Endothelial cell of umbilical vein (primary cell): ENCODE measurements at regions not wholly inside any gene's neighbourhood (a gene's known extent, or its start where the extent isn't known, plus 50 kb on each side); places are given as distances from the start of the nearest gene placed in this dataset.
"Not testable (repeated sequence)": the region's sequence is repeated elsewhere in the genome, so short reads cannot be mapped to it uniquely, and the experiment has no call there.

ENCODE experiments used
- BruUV-seq: library from RNA; stranded (reverse); fragments of 400-500 nt; replicated peaks from 2 replicates; lab custom pipeline; 2021; lab: Mats Ljungman, UMichigan
- CTCF ChIA-PET: fragments of 300-600, 350-600 bp; sonication (Branson Sonifier 250); formaldehyde crosslinking; loops from one replicate; lab custom pipeline; 2021; ENCODE audit warnings: antibody characterized with exemption, inconsistent platforms; lab: Charles Lee
- POLR2A ChIA-PET: fragments of 300-600, 350-600 bp; sonication (Branson Sonifier 250); formaldehyde crosslinking; loops from one replicate; lab custom pipeline; 2021; ENCODE audit warnings: antibody characterized with exemption, inconsistent platforms; lab: Charles Lee
- DNase-seq: peaks from one replicate; pipeline ENCODE4 v3.0.0-alpha.2; 2011; ENCODE audit warnings: low read depth, low spot score
- FAIRE-seq: peaks from 2 replicates; lab custom pipeline; 2011; peaks lifted over from hg19 to GRCh38; lab: Jason Lieb, UNC
- H2AFZ ChIP-seq: 2 replicates; pipeline ENCODE4 v1.6.0; 2012; ENCODE audit warnings: low read depth, low read length, control low read depth, inconsistent platforms
- H3K27ac ChIP-seq: 2 replicates; pipeline ENCODE4 v1.5.1; 2011; ENCODE audit warnings: low read depth, mild to moderate bottlenecking, control low read depth, low read length, moderate library complexity; ENCODE audit not compliant: insufficient read depth
- H3K27me3 ChIP-seq, 2 experiments: 2 replicates each; pipeline versions ENCODE4 v1.6.0 to v1.6.1; 2011; ENCODE audit warnings: low read length in 2 of 2, mixed read lengths in 1 of 2; ENCODE audit not compliant: control insufficient read depth in 2 of 2, insufficient read depth in 2 of 2
- H3K36me3 ChIP-seq, 2 experiments: 2 replicates in 1 of 2; 3 replicates in 1 of 2; pipeline ENCODE4 v1.5.1; 2011; ENCODE audit warnings: low read length in 2 of 2, mild to moderate bottlenecking in 1 of 2, moderate library complexity in 1 of 2; ENCODE audit not compliant: control insufficient read depth in 2 of 2, insufficient read depth in 2 of 2; ENCODE audit errors: extremely low read depth in 1 of 2
- H3K4me1 ChIP-seq: 3 replicates; pipeline ENCODE4 v1.5.1; 2011; ENCODE audit warnings: mild to moderate bottlenecking, low read length; ENCODE audit not compliant: control insufficient read depth, insufficient read depth; ENCODE audit errors: extremely low read depth
- H3K4me2 ChIP-seq: 2 replicates; pipeline ENCODE4 v1.6.1; 2011; ENCODE audit warnings: low read length, control low read depth, mixed read lengths; ENCODE audit not compliant: insufficient read depth
- H3K4me3 ChIP-seq, 3 experiments: fragments of 200-600 bp in 1 of 3; sonication (generic), shearing (Covaris generic) in 1 of 3; replicated peaks in 1 of 3; 2 replicates each; pipeline ENCODE4 v1.5.1; 2011 to 2016; ENCODE audit warnings: control low read depth in 3 of 3, low read length in 3 of 3, mild to moderate bottlenecking in 2 of 3, inconsistent platforms in 1 of 3, low read depth in 1 of 3, moderate library complexity in 1 of 3; ENCODE audit not compliant: insufficient read depth in 1 of 3
- H3K79me2 ChIP-seq: 2 replicates; pipeline ENCODE4 v1.6.0; 2012; ENCODE audit warnings: low read length, inconsistent platforms; ENCODE audit not compliant: control insufficient read depth, insufficient read depth
- H3K9ac ChIP-seq: replicated peaks from 2 replicates; pipeline ENCODE3; 2011; ENCODE audit warnings: low read length, control low read depth; ENCODE audit not compliant: insufficient read depth; ENCODE audit errors: extremely low read depth
- H3K9me1 ChIP-seq: replicated peaks from 3 replicates; pipeline ENCODE4 v1.6.0; 2011; ENCODE audit warnings: mild to moderate bottlenecking, low read length; ENCODE audit not compliant: control insufficient read depth, insufficient read depth; ENCODE audit errors: extremely low read depth
- H3K9me3 ChIP-seq: replicated peaks from 2 replicates; pipeline ENCODE4 v1.5.1; 2012; ENCODE audit warnings: low read length, inconsistent platforms; ENCODE audit not compliant: control insufficient read depth, insufficient read depth
- H4K20me1 ChIP-seq: replicated peaks from 2 replicates; pipeline ENCODE3; 2011; ENCODE audit warnings: mild to moderate bottlenecking, low read length; ENCODE audit not compliant: control insufficient read depth, insufficient read depth; ENCODE audit errors: extremely low read depth
- JUN ChIP-seq: IDR thresholded peaks from 2 replicates; pipeline ENCODE4 v1.6.1; 2011; ENCODE audit warnings: borderline replicate concordance, low read depth; ENCODE audit not compliant: insufficient read length, insufficient read depth
- dilution Hi-C: fragments of 300-500 bp; cut with MboI; formaldehyde crosslinking; loops from one replicate; pipeline ENCODE4 v1.15.0; 2019; ENCODE audit warnings: low sequenced_read_pairs; ENCODE audit not compliant: extremely low pct_ligation_motif_present
- intact Hi-C: fragments of 100-400 bp; cut with micrococcal nuclease; formaldehyde crosslinking; loops from one replicate; pipeline ENCODE4 v1.10.0; 2022

- Histone ChIP-seq H2AFZ (no peak overlapping the region), H4K20me1 (no peaks in the 10 kb centered on the region), H3K4me2 (no peak overlapping the region), H3K27me3 (no peaks in the 10 kb centered on the region), H3K4me3 (no peak overlapping the region), H3K9me1 (no peaks in the 10 kb centered on the region), H3K79me2 (no peaks in the 10 kb centered on the region), H3K4me1 (no peaks in the 10 kb centered on the region), H3K9ac (no peak overlapping the region), H3K9me3 (peaks cover 2% of the 10 kb centered on the region), H3K36me3 (no peaks in the 10 kb centered on the region), H3K27ac (no peak overlapping the region)
- POLR2A ChIA-PET, result no interaction called here
- BruUV-seq, result no TSS peak
- FAIRE-seq (no peak), DNase-seq (no peak)
- CTCF ChIA-PET, result no interaction called here
- intact Hi-C loops (no loop called here), dilution Hi-C loops (no loop called here)
- no peak for TF ChIP-seq JUN
These were observed 705.5 kb downstream of the IPMK start for GRCh38 chr10:57562211-57562610.

GRCh38 chr10:57551774-57552173 lies 715.9 kb downstream of the IPMK start:
- dilution Hi-C loops, FAIRE-seq, POLR2A ChIA-PET: not testable (repeated sequence)

More at GRCh38 chr10:57551774-57552173, 715.9 kb downstream of the IPMK start:
- H3K27ac ChIP-seq, H3K79me2 ChIP-seq, CTCF ChIA-PET, DNase-seq, H2AFZ ChIP-seq, H3K4me1 ChIP-seq, intact Hi-C loops, H3K9me1 ChIP-seq, H3K36me3 ChIP-seq, H4K20me1 ChIP-seq, H3K4me3 ChIP-seq, H3K4me2 ChIP-seq, BruUV-seq, H3K27me3 ChIP-seq, H3K9ac ChIP-seq, H3K9me3 ChIP-seq: not testable (repeated sequence)
